IMR-90 (cell line): ENCODE measurements at regions not wholly inside any gene's neighbourhood (a gene's known extent, or its start where the extent isn't known, plus 50 kb on each side); places are given as distances from the start of the nearest gene placed in this dataset.

ENCODE experiments used
- ATAC-seq: fragments of 200-7000 bp; cut with Tn5 transposase; 2 replicates; pipeline ENCODE4 v1.9.1; 2020; ENCODE audit warnings: low read depth, mild to moderate bottlenecking, moderate library complexity
- BruUV-seq: library from RNA; stranded (reverse); fragments of 400-500 nt; replicated peaks from 2 replicates; lab custom pipeline; 2021; lab: Mats Ljungman, UMichigan
- CTCF ChIA-PET: fragments of 300-600 bp; formaldehyde crosslinking; extraction: SDS; loops from one replicate; lab custom pipeline; 2021; ENCODE audit warnings: antibody characterized with exemption; lab: Yijun Ruan, JAX
- POLR2A ChIA-PET: fragments of 300-600 bp; sonication (Branson Sonifier 250); formaldehyde crosslinking; loops from one replicate; lab custom pipeline; 2022; ENCODE audit warnings: antibody characterized with exemption; ENCODE audit not compliant: unreplicated experiment; lab: Charles Lee
- DNase-seq: peaks from one replicate; pipeline ENCODE4 v3.0.0; 2013
- H2AFZ ChIP-seq: replicated peaks from 2 replicates; pipeline ENCODE3; 2013; ENCODE audit warnings: low read length, mild to moderate bottlenecking; ENCODE audit not compliant: poor library complexity
- H2AK5ac ChIP-seq: 2 replicates; pipeline ENCODE4 v1.6.1; 2013; ENCODE audit warnings: low read depth, low read length, inconsistent platforms
- H2AK9ac ChIP-seq: replicated peaks from 2 replicates; pipeline ENCODE3; 2013; ENCODE audit warnings: mild to moderate bottlenecking, low read depth, low read length, moderate library complexity; ENCODE audit not compliant: poor library complexity
- H2BK120ac ChIP-seq: 2 replicates; pipeline ENCODE4 v1.6.1; 2013; ENCODE audit warnings: low read depth, low read length, inconsistent platforms
- H2BK15ac ChIP-seq: 3 replicates; pipeline ENCODE4 v1.6.1; 2013; ENCODE audit warnings: low read depth, low read length, inconsistent platforms
- H2BK20ac ChIP-seq: 2 replicates; pipeline ENCODE4 v1.6.1; 2013; ENCODE audit warnings: low read depth, mild to moderate bottlenecking, inconsistent platforms, low read length, moderate library complexity
- H2BK5ac ChIP-seq: 2 replicates; pipeline ENCODE4 v1.6.1; 2013; ENCODE audit warnings: mild to moderate bottlenecking, low read depth, low read length, inconsistent platforms; ENCODE audit not compliant: poor library complexity, severe bottlenecking
- H3K14ac ChIP-seq: replicated peaks from 2 replicates; pipeline ENCODE4 v1.6.1; 2013; ENCODE audit warnings: low read depth, low read length, inconsistent platforms
- H3K18ac ChIP-seq: 2 replicates; pipeline ENCODE4 v1.6.1; 2013; ENCODE audit warnings: low read depth, low read length, control low read depth
- H3K23ac ChIP-seq: 2 replicates; pipeline ENCODE4 v1.6.1; 2013; ENCODE audit warnings: low read depth, low read length, inconsistent platforms
- H3K27ac ChIP-seq: 2 replicates; pipeline ENCODE4 v1.5.1; 2013; ENCODE audit warnings: mild to moderate bottlenecking, control low read depth, low read length; ENCODE audit not compliant: insufficient read depth
- H3K27me3 ChIP-seq: 2 replicates; pipeline ENCODE4 v1.6.1; 2013; ENCODE audit warnings: low read length; ENCODE audit not compliant: control insufficient read depth, insufficient read depth
- H3K36me3 ChIP-seq: 2 replicates; pipeline ENCODE4 v1.6.1; 2013; ENCODE audit warnings: low read length, mixed read lengths; ENCODE audit not compliant: control insufficient read depth, insufficient read depth
- H3K4ac ChIP-seq: 2 replicates; pipeline ENCODE4 v1.6.1; 2013; ENCODE audit warnings: low read depth, low read length, inconsistent platforms
- H3K4me1 ChIP-seq: 2 replicates; pipeline ENCODE4 v1.6.1; 2013; ENCODE audit warnings: low read length, mixed read lengths; ENCODE audit not compliant: control insufficient read depth, insufficient read depth
- H3K4me2 ChIP-seq: 2 replicates; pipeline ENCODE4 v1.6.1; 2013; ENCODE audit warnings: low read depth, mild to moderate bottlenecking, control low read depth, low read length, moderate library complexity
- H3K4me3 ChIP-seq: 2 replicates; pipeline ENCODE4 v1.5.1; 2013; ENCODE audit warnings: low read depth, mild to moderate bottlenecking, control low read depth, low read length, moderate library complexity; ENCODE audit not compliant: insufficient read depth
- H3K56ac ChIP-seq: 2 replicates; pipeline ENCODE4 v1.6.1; 2013; ENCODE audit warnings: low read length, inconsistent platforms; ENCODE audit not compliant: insufficient read depth; ENCODE audit errors: extremely low read depth
- H3K79me1 ChIP-seq, 2 experiments: 2 replicates each; pipeline ENCODE4 v1.6.1; 2013; ENCODE audit warnings: low read length in 2 of 2, inconsistent platforms in 1 of 2, low read depth in 1 of 2
- H3K9ac ChIP-seq: 2 replicates; pipeline ENCODE4 v1.6.1; 2013; ENCODE audit warnings: low read depth, low read length, control low read depth
- H3K9me1 ChIP-seq: 2 replicates; pipeline ENCODE4 v1.6.1; 2013; ENCODE audit warnings: low read length, inconsistent platforms; ENCODE audit not compliant: insufficient read depth
- H3K9me3 ChIP-seq: 2 replicates; pipeline ENCODE4 v1.6.1; 2013; ENCODE audit warnings: low read length; ENCODE audit not compliant: control insufficient read depth, insufficient read depth
- H4K20me1 ChIP-seq: 2 replicates; pipeline ENCODE4 v1.6.1; 2013; ENCODE audit warnings: low read length, inconsistent platforms; ENCODE audit not compliant: insufficient read depth
- H4K5ac ChIP-seq: 2 replicates; pipeline ENCODE4 v1.6.1; 2013; ENCODE audit warnings: mild to moderate bottlenecking, low read depth, low read length, control low read depth
- H4K8ac ChIP-seq, 2 experiments: 2 replicates each; pipeline ENCODE4 v1.6.1; 2013; ENCODE audit warnings: low read depth in 2 of 2, low read length in 2 of 2, control low read depth in 1 of 2, inconsistent platforms in 1 of 2
- H4K91ac ChIP-seq: 2 replicates; pipeline ENCODE4 v1.6.1; 2013; ENCODE audit warnings: low read depth, low read length, inconsistent platforms; ENCODE audit not compliant: insufficient read depth
- ELK1 ChIP-seq: fragments of 150-350 bp; IDR thresholded peaks from 2 replicates; pipeline ENCODE4 v1.6.1; 2016; ENCODE audit warnings: low read depth, mild to moderate bottlenecking, low read length, moderate library complexity, borderline replicate concordance
- MAFK ChIP-seq: IDR thresholded peaks from 2 replicates; pipeline ENCODE4 v1.6.1; 2012; ENCODE audit warnings: low read depth, low read length, improper control_type of control experiment
- NFE2L2 ChIP-seq: fragments of 150-350 bp; IDR thresholded peaks from 2 replicates; pipeline ENCODE4 v1.6.1; 2016; ENCODE audit warnings: low read depth, mild to moderate bottlenecking, low read length
- POLR2A ChIP-seq: IDR thresholded peaks from 2 replicates; pipeline ENCODE4 v1.6.1; 2012; ENCODE audit warnings: mild to moderate bottlenecking, low read depth, low read length
- RCOR1 ChIP-seq: IDR thresholded peaks from 2 replicates; pipeline ENCODE4 v1.6.1; 2012; ENCODE audit warnings: mild to moderate bottlenecking, low read length, improper control_type of control experiment; ENCODE audit not compliant: insufficient replicate concordance
- USF2 ChIP-seq: fragments of 150-350 bp; IDR thresholded peaks from 2 replicates; pipeline ENCODE4 v1.6.1; 2017; ENCODE audit warnings: mild to moderate bottlenecking, antibody characterized with exemption, low read length, low read depth
- WGBS, 2 experiments: methylation state at CpG; one replicate each; pipeline versions ENCODE4 v1.1.5 to v1.1.7; 2013; ENCODE audit warnings: missing lambda C conversion rate in 2 of 2; ENCODE audit not compliant: insufficient read length in 1 of 2; ENCODE audit errors: extremely low coverage in 2 of 2; 5-methylcytosine and 5-hydroxymethylcytosine counted together
- dilution Hi-C: fragments of 300-500 bp; cut with HindIII; formaldehyde crosslinking; loops from one replicate; pipeline ENCODE4 v1.14.3; 2018; ENCODE audit warnings: low sequenced_read_pairs; ENCODE audit not compliant: unreplicated experiment
- in situ Hi-C: fragments of 300-500 bp; cut with MboI; formaldehyde crosslinking; loops from 3 replicates; pipeline ENCODE4 v1.14.3; 2019; ENCODE audit warnings: low sequenced_read_pairs, inconsistent platforms, mixed read lengths
- intact Hi-C: fragments of 100-400 bp; cut with micrococcal nuclease; formaldehyde crosslinking; loops from 2 replicates; pipeline ENCODE4 v1.10.0; 2022

GRCh38 chr2:60629801-60630385, 76.4 kb upstream of the BCL11A start:
- no peak overlapping the region for H4K91ac ChIP-seq
- CTCF ChIA-PET: interaction anchor here (2.0 kb wide), 1 partner anchor 48 kb away, joined by 5 read pairs; no protein-coding TSS in a partner anchor
- DNase-seq: no peak
- no peaks in the 10 kb centered on the region for H3K79me1 ChIP-seq
- H3K27ac ChIP-seq: no peak overlapping the region
- no peak overlapping the region for H3K23ac ChIP-seq
- H2AFZ ChIP-seq: no peak overlapping the region
- no peak overlapping the region for H3K14ac ChIP-seq
- no peaks in the 10 kb centered on the region for H3K9me1 ChIP-seq
- no peak for ATAC-seq
- no peak for TF ChIP-seq ELK1
- no peak for TF ChIP-seq USF2
- no peak for TF ChIP-seq POLR2A
- TF ChIP-seq MAFK: no peak
- no peak for TF ChIP-seq NFE2L2
- TF ChIP-seq RCOR1: no peak
- H3K27me3 ChIP-seq: no peaks in the 10 kb centered on the region; the same call in 1 of the 2 replicates
- in situ Hi-C loops: no loop called here
- dilution Hi-C loops: no loop called here
- no peaks in the 10 kb centered on the region for H3K36me3 ChIP-seq
- no TSS peak for BruUV-seq
- H2BK20ac ChIP-seq: no peak overlapping the region
- no peak overlapping the region for H3K4ac ChIP-seq
- POLR2A ChIA-PET: no interaction called here
- H3K4me1 ChIP-seq: no peaks in the 10 kb centered on the region
- H3K9me3 ChIP-seq: no peaks in the 10 kb centered on the region
- H2BK5ac ChIP-seq: no peak overlapping the region
- no peak overlapping the region for H3K9ac ChIP-seq
- H2BK15ac ChIP-seq: no peak overlapping the region
- H3K56ac ChIP-seq: no peak overlapping the region
- no peak overlapping the region for H4K5ac ChIP-seq
- intact Hi-C loops: no loop called here
- WGBS, 2 experiments: no CpG with 5 or more reads among the region's 4 CpGs
- no peak overlapping the region for H2AK9ac ChIP-seq
- no peaks in the 10 kb centered on the region for H4K20me1 ChIP-seq
- H4K8ac ChIP-seq: no peak overlapping the region
- H2AK5ac ChIP-seq: no peak overlapping the region
- no peak overlapping the region for H3K4me2 ChIP-seq
- no peak overlapping the region for H3K18ac ChIP-seq
- no peak overlapping the region for H3K4me3 ChIP-seq
- no peak overlapping the region for H2BK120ac ChIP-seq
